ENCODE measurements at regions not wholly inside any gene's neighbourhood (a gene's known extent, or its start where the extent isn't known, plus 50 kb on each side); places are given as distances from the start of the nearest gene placed in this dataset.
"Not testable (repeated sequence)": the region's sequence is repeated elsewhere in the genome, so short reads cannot be mapped to it uniquely, and the experiment has no call there.

DNA sequence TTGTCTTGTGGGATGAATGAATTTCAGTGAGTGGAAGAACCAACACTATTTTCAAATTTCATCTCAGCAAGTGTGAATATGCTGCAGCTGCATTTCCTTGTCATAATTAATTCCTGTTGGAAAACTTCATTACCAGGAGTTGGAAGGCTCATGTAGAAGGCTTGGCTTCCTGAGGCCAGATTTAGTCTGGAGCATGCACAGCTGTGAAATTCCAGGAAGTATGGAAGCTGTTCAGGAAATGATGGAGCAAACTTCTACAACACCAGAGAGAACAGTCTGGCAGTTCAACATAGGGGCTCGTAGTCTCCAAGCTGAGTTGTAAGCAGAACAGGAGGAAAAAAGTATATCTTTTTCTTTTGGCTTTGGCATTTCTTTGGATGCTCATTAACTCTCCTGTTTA lies 1439.9 kb upstream of the CELF2 start:
- Mint-ChIP-seq H3K36me3 (ENCODE audit: low read depth, unreplicated experiment) (no peaks in the 10 kb centered on the region), H3K4me1 (ENCODE audit: low read depth, unreplicated experiment) (peaks cover 2% of the 10 kb centered on the region), H3K4me3 (ENCODE audit: unreplicated experiment) (no peak overlapping the region), H3K9me3 (ENCODE audit: unreplicated experiment) (no peaks in the 10 kb centered on the region), H3K27me3 (ENCODE audit: low read depth, unreplicated experiment) (no peaks in the 10 kb centered on the region), H3K27ac (ENCODE audit: unreplicated experiment) (no peak overlapping the region)
- no peak for FAIRE-seq
- no peak overlapping the region for H3K27ac ChIP-seq (ENCODE audit: low read depth, low read length)
- H3K4me3 ChIP-seq (ENCODE audit: insufficient read depth, low read depth, low read length) = no peak overlapping the region
- no peaks in the 10 kb centered on the region for H3K36me3 ChIP-seq (ENCODE audit: insufficient read depth, low read length)
- H3K4me1 ChIP-seq (ENCODE audit: insufficient read depth, low read length) = no peaks in the 10 kb centered on the region
- no peak for TF ChIP-seq EZH2 (IDR thresholded peaks at IDR 0.05; ENCODE audit: insufficient read depth, low read length)
- TF ChIP-seq, protein P1, sequence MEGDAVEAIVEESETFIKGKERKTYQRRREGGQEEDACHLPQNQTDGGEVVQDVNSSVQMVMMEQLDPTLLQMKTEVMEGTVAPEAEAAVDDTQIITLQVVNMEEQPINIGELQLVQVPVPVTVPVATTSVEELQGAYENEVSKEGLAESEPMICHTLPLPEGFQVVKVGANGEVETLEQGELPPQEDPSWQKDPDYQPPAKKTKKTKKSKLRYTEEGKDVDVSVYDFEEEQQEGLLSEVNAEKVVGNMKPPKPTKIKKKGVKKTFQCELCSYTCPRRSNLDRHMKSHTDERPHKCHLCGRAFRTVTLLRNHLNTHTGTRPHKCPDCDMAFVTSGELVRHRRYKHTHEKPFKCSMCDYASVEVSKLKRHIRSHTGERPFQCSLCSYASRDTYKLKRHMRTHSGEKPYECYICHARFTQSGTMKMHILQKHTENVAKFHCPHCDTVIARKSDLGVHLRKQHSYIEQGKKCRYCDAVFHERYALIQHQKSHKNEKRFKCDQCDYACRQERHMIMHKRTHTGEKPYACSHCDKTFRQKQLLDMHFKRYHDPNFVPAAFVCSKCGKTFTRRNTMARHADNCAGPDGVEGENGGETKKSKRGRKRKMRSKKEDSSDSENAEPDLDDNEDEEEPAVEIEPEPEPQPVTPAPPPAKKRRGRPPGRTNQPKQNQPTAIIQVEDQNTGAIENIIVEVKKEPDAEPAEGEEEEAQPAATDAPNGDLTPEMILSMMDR (IDR thresholded peaks at IDR 0.05; ENCODE audit: insufficient read depth, low read depth, low read length) = no peak
- H3K9ac ChIP-seq (ENCODE audit: low read length) = no peak overlapping the region
- no peaks in the 10 kb centered on the region for H3K27me3 ChIP-seq (ENCODE audit: insufficient read depth, low read length)
- no peaks in the 10 kb centered on the region for H3K9me3 ChIP-seq (ENCODE audit: insufficient read depth, low read depth, low read length)
- H3K4me2 ChIP-seq (ENCODE audit: low read length) = no peak overlapping the region
- no peaks in the 10 kb centered on the region for H4K20me1 ChIP-seq (ENCODE audit: insufficient read depth, low read length)
- H3K79me2 ChIP-seq (ENCODE audit: insufficient read depth, low read length) = no peaks in the 10 kb centered on the region
- DNase-seq (ENCODE audit: low read depth) = no peak
- no peak overlapping the region for H2AFZ ChIP-seq (ENCODE audit: low read depth, low read length)

DNA sequence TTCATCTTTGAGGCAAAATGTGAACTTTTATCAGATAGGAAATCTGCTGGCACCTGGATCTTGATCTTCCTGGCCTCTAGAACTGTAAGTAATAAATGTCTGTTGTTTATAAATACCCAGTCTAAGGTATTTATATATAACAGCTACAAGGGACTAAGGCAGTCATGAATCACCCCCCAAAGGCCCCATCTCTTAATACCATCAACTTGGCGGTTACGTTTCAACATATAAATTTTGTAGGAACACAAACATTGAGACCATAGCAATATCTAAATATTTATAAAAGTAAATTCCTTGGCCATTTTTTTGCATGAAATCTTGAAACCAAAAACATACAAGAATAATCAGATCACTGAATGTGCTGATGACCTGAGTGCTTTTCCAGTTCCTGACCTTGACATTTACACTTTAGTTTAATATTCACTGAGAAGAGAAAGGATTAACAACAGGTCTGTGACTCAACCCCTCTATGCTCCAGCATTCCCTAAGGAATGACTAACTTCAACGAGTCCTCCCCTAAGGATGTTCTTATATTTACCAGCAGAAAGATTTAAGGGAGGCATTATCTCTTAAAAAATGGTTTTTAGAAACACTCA lies 1438.5 kb upstream of the CELF2 start:
- no peak overlapping the region for H3K4me3 ChIP-seq (ENCODE audit: insufficient read depth, low read depth, low read length)
- no peaks in the 10 kb centered on the region for H3K9me3 Mint-ChIP-seq (ENCODE audit: unreplicated experiment)
- H3K27me3 ChIP-seq (ENCODE audit: insufficient read depth, low read length) = no peaks in the 10 kb centered on the region
- no peak for FAIRE-seq
- H2AFZ ChIP-seq (ENCODE audit: low read depth, low read length) = no peak overlapping the region
- H3K79me2 ChIP-seq (ENCODE audit: insufficient read depth, low read length) = no peaks in the 10 kb centered on the region
- no peaks in the 10 kb centered on the region for H3K27me3 Mint-ChIP-seq (ENCODE audit: low read depth, unreplicated experiment)
- no peak overlapping the region for H3K4me3 Mint-ChIP-seq (ENCODE audit: unreplicated experiment)
- no peak overlapping the region for H3K27ac ChIP-seq (ENCODE audit: low read depth, low read length)
- H3K4me2 ChIP-seq (ENCODE audit: low read length) = no peak overlapping the region
- H3K9me3 ChIP-seq (ENCODE audit: insufficient read depth, low read depth, low read length) = no peaks in the 10 kb centered on the region
- no peaks in the 10 kb centered on the region for H3K36me3 Mint-ChIP-seq (ENCODE audit: low read depth, unreplicated experiment)
- H4K20me1 ChIP-seq (ENCODE audit: insufficient read depth, low read length) = no peaks in the 10 kb centered on the region
- peaks cover 2% of the 10 kb centered on the region for H3K4me1 Mint-ChIP-seq (ENCODE audit: low read depth, unreplicated experiment)
- no peak for DNase-seq (ENCODE audit: low read depth)
- H3K27ac Mint-ChIP-seq (ENCODE audit: unreplicated experiment) = no peak overlapping the region
- H3K4me1 ChIP-seq (ENCODE audit: insufficient read depth, low read length) = no peaks in the 10 kb centered on the region
- TF ChIP-seq, protein P1 (IDR thresholded peaks at IDR 0.05; ENCODE audit: insufficient read depth, low read depth, low read length) = no peak
- no peak for TF ChIP-seq EZH2 (IDR thresholded peaks at IDR 0.05; ENCODE audit: insufficient read depth, low read length)
- no peak overlapping the region for H3K9ac ChIP-seq (ENCODE audit: low read length)
- no peaks in the 10 kb centered on the region for H3K36me3 ChIP-seq (ENCODE audit: insufficient read depth, low read length)

DNA sequence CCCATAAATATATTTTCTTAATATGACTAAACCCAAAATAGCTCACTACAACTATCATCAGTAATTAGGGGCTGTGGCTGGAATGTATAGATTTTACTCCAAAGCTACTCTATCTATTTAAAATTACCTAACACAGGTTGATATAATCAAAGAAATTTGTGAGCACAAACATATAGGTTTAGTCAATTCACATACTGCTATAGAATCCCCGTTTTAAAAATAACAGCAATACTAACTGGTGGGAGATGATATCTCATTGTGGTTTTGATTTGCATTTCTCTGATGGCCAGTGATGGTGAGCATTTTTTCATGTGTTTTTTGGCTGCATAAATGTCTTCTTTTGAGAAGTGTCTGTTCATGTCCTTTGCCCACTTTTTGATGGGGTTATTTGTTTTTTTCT lies 1434.9 kb upstream of the CELF2 start:
- H3K4me1 Mint-ChIP-seq (ENCODE audit: low read depth, unreplicated experiment); FAIRE-seq; H3K4me2 ChIP-seq (ENCODE audit: low read length); H3K27me3 ChIP-seq (ENCODE audit: insufficient read depth, low read length); H3K9me3 ChIP-seq (ENCODE audit: insufficient read depth, low read depth, low read length); H3K9me3 Mint-ChIP-seq (ENCODE audit: unreplicated experiment); H4K20me1 ChIP-seq (ENCODE audit: insufficient read depth, low read length); H3K4me3 Mint-ChIP-seq (ENCODE audit: unreplicated experiment); H3K9ac ChIP-seq (ENCODE audit: low read length); H3K27me3 Mint-ChIP-seq (ENCODE audit: low read depth, unreplicated experiment); H3K4me1 ChIP-seq (ENCODE audit: insufficient read depth, low read length); H3K36me3 ChIP-seq (ENCODE audit: insufficient read depth, low read length); DNase-seq (ENCODE audit: low read depth); H3K4me3 ChIP-seq (ENCODE audit: insufficient read depth, low read depth, low read length); H3K79me2 ChIP-seq (ENCODE audit: insufficient read depth, low read length); H3K27ac ChIP-seq (ENCODE audit: low read depth, low read length); H3K36me3 Mint-ChIP-seq (ENCODE audit: low read depth, unreplicated experiment); H2AFZ ChIP-seq (ENCODE audit: low read depth, low read length); H3K27ac Mint-ChIP-seq (ENCODE audit: unreplicated experiment): not testable (repeated sequence)
